NCI-H187 (cell line): ENCODE measurements at regions not wholly inside any gene's neighbourhood (a gene's known extent, or its start where the extent isn't known, plus 50 kb on each side); places are given as distances from the start of the nearest gene placed in this dataset.
"Not testable (repeated sequence)": the region's sequence is repeated elsewhere in the genome, so short reads cannot be mapped to it uniquely, and the experiment has no call there.

Source experiments
- DNase-seq, 2 experiments: peaks; one replicate each; lab custom pipeline; 2025; lab: John Stamatoyannopoulos, UW

DNA sequence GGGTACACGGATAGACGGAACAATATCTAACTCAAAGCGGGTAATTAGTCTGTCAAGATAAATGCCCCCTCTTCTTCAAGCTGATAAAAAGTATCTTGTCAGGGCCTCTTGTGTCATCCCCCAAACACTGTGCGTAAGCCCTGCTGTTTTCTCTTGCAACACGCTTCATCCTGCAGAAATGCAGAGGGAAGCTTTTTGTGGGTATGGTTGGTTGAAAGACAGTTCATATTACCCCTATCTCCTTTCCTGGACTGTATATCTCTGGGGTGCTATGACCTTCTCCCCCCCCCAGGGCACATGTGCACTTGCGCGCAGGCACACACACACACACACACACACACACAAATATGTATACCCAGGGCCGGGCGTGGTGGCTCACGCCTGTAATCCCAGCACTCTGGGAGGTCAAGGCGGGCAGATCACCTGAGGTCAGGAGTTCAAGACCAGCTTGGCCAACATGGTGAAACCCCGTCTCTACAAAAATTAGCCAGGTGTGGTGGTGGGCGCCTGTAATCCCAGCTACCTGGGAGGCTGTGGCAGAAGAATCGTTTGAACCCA, 143.6 kb upstream of the CITED2 start:
- DNase-seq: not testable (repeated sequence)

DNA sequence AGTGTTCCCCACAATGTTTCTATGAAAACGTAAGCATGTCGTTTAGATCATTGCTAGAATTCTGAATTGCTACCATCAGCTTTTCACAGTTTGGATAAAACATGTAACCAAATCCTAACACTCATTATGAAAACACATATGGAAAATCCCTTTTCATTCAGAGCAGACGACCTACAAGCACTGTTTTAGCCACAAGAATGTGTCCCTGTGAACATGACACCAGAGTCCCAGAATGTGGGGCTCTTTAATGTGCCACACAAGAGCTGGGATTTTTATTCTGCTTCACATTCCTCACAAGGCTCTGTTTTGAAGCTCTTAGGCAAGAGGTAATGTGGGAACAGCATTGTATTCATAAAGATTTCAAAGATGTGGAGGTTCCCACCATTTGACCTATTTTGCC, 141.1 kb upstream of the CITED2 start:
- DNase-seq: no peak

DNA sequence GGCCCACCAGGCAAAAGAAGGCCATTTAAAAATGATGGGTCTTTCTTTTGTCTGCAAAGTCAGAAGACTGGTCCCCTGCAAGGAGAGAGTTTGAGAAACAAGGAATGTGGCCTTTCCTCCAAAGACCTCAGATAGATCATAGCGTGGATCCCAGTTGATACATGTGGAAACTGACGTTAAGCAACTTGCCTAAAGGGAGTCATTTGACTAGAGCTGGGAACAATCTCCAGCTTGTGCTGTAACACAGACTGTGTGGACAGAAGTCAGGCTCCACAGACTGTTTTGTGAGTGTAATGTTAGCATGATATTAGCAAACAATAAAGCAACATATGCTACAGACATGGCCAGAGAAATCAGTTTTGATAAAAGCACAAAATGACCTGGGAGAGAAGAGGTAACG, 140.4 kb upstream of the CITED2 start:
- DNase-seq: no peak

- no peak for DNase-seq
Observed at GRCh38 chr6:139510040-139510790, 135.8 kb upstream of the CITED2 start.

GRCh38 chr6:139509167-139509566, 134.7 kb upstream of the CITED2 start:
- DNase-seq: no peak

- no peak for DNase-seq
Observed at GRCh38 chr6:139508576-139508975, 134.1 kb upstream of the CITED2 start.

GRCh38 chr6:139508023-139508422, 133.6 kb upstream of the CITED2 start:
- no peak for DNase-seq

DNA sequence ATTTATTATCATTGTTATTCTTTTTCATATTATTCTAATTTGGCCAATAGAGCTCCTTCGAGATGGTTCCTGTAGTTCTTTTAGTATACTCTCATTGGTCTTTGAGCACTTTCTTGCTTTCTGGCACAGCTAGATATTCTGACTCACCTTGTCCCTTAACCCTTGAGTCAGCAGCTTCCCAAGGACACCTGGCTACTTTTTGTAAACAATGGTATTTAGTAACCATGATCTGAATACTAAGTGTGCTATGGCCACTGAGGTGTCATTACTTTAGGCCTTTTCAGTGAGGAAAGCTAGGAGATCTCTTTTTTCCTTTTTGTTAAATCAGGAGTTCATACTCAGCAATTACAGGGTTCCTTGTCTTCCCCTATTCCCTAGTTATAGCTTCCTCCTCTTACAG, 126.5 kb upstream of the CITED2 start:
- DNase-seq: no peak

DNA sequence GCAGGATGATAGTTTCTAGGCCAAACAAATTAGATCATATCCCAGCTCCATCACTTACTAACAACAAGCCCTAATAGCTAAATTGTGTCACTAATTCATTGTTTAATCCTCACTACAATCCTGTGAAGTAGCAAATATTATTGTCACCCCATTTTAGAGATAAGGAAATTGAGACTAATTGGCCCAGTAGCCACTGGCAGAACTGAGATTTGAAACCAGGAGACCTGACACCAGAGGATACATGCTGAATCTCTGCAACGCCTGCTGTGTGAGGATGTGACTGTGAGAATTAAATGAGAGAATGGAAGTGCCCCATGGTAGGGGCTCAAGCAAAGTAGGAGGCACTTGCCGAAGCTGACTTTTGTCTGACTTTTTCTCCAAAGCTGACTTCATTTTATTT, 124.3 kb upstream of the CITED2 start:
- no peak for DNase-seq

- DNase-seq: no peak
Observed at GRCh38 chr6:139497345-139497961, 123.0 kb upstream of the CITED2 start.

DNA sequence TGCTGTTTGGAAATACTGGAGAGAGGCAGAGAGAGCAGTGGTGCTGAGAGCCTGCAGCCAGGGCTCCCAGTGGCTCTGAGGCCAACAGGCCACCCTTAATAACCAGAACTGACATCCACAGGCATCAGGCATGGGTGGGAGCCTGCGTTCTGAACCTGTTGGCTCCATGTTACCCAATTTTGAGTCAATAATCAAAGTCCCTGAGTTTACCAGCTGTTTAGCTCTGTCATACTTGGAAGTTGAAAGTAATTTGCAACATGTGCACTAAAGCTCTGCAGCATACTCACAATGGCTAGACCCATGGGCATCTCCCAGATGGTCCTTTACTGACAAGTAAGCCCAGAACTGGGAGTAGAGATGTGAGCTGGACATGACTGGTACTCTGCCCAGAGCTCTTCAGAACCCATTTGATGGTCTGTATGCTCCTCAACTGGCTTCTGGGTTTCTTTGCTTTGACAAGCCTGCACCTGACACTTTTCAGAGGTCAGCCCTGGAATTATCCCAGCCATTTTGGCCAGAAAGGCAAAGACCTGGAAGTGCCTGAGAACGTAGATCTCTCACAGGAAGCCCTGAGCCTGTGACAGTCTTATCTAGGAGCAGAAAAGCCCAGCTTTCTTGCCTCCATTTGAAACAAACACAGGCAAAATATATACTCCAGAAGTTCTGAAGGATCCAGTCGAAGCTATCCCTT, 122.4 kb upstream of the CITED2 start:
- DNase-seq: no peak

- no peak for DNase-seq
Observed at GRCh38 chr6:139494376-139494990, 120.0 kb upstream of the CITED2 start.

- DNase-seq: no peak
Observed at GRCh38 chr6:139490482-139490881, 116.0 kb upstream of the CITED2 start.

- no peak for DNase-seq
Observed at GRCh38 chr6:139486476-139486799, 112.0 kb upstream of the CITED2 start.

DNA sequence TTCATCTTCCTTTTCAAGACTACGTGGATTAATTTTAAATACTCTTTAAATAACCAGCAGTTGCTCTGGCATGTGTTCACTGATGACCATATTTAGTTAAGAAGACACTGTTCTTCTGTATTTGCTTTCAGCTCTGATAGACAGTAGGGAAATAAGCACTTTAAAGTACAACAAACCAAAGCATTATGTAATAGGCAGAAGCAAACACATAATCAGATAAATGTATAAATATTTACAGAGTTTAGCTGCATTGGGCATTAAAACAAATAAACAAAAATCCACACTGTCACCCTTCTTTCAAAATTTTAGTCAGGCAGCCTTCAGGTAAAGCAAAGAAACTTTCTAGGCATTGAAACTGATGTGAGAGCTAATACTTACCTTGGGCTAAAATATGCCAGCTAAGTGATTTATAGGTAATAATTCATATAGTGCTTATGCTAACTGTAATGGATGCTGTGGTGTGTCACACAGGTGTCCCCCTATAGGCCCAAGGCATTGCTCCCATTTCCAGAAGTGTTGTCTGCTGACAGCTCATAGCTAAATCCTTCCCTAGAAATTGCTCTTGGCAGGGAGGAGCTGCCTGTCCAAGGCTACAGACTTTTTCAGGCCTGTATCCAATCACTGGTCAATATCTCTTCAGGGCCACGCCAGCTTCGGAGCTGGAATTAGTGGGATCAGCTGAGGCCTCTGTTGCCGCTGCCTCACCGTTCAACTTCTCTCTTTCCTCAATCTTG, 111.5 kb upstream of the CITED2 start:
- DNase-seq: no peak

DNA sequence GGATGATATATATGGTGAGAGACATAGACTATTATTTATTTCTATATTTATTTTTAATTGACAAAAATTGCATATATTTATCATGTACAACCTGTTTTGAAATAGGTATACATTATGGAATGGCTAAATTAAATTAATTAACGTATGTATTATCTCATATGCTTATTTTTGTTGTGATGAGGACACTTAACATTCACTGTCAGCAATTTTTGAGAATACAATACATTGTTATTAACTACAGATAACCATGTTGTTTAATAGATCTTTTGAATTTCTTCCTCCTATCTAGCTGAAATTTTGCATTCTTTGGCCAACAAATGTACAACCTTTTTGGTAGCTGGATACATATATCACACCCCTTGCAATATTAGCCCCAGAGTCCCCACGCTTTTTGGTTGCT, 110.7 kb upstream of the CITED2 start:
- DNase-seq: no peak

GRCh38 chr6:139483079-139483478, 108.6 kb upstream of the CITED2 start:
- DNase-seq: no peak

GRCh38 chr6:139482287-139482686, 107.8 kb upstream of the CITED2 start:
- no peak for DNase-seq

DNA sequence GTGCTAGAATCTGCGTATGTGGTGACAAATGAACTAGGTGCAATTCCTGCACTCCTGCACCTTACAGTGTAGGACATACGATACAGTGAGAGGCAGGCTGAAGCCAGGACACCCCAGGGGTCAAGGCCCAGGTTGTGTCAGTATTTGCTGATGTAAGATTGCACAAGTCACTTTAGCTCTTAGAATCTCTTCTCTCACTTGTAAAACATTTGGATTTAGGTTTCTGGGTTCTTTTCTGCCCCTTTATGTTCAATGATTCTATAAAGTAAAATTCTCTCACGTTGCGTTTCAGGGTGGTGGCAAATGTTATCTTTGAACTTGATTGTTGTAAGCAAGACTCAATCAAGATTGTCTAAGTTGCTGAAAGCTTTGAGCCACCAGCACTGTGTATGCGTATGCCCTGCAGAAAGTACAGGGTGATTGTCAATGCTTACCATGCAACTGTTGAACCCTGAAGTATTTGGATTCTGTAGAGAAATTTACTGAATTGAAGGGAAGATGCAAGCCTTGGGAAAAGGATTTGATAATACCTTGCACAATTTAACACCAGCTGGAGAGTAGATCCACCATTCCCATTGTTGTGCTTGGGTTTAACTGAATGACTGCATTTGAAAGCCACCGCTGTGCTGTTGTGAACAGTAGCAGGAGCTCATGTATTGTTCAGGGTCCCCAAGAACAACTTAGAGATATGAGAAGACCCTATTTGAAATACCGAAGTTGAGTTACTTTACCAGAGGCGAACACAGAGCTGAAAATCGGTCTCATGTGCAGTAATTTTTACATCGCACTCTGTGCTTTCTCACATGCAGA, 106.1 kb upstream of the CITED2 start:
- DNase-seq: no peak

DNA sequence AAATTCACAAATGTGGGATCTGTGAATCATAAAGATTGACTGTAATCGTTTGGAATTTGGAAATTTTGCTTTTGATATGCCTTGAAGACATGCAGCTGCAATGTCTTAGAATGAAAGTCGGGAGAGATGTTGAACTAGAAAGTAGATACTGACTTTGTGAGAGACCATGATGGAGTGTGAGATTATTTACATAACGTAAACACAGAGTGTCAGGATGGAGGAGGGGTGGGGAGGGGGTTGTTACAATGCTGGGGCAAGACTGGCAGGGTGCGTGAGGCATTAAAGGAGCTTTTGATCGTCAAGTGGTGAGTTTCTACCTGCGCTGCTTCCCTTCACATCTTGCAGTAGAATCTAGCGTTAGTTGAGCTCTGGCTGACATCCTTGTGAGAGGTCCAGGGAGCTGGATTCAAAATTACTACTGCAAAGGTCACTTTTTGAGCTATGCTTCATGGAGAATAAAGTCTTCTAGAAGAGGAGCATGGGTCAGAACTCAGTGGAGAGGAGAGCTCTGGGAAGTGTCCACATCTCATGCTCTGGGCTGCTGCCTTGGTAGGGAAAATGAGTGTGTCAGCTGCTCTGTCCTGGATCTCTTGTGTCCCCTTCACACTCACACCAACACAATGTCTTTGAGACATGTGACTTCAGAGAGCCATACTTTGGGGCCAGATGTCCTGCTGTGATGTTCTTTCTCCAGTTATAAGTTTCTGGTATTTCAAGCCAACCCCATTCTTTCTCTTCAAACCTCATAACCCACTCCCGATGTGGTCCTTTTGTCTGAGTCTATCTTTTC, 105.2 kb upstream of the CITED2 start:
- no peak for DNase-seq
